ENCODE measurements at regions not wholly inside any gene's neighbourhood (a gene's known extent, or its start where the extent isn't known, plus 50 kb on each side); places are given as distances from the start of the nearest gene placed in this dataset.
"Not testable (repeated sequence)": the region's sequence is repeated elsewhere in the genome, so short reads cannot be mapped to it uniquely, and the experiment has no call there.

DNA sequence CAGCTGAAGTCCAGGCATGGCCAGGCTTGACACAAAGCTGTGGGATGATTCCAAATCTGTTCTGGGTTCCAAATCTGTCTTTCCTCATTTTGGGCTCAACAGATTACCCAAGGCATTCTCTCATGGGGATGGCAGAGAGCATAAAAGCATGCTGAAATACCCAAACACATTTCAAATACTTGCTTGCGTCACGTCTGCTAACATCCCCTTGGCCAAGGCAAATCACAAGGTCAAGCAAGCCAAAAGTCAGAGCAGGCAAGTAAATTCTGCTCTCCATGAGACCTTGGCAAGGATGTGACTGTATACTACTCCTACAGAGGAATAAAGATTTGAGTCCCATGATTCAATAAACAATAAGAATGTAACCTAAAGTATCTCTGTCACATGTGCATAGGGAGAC lies 306.7 kb downstream of the EPB41L4A start:
- DNase-seq, result no peak

DNA sequence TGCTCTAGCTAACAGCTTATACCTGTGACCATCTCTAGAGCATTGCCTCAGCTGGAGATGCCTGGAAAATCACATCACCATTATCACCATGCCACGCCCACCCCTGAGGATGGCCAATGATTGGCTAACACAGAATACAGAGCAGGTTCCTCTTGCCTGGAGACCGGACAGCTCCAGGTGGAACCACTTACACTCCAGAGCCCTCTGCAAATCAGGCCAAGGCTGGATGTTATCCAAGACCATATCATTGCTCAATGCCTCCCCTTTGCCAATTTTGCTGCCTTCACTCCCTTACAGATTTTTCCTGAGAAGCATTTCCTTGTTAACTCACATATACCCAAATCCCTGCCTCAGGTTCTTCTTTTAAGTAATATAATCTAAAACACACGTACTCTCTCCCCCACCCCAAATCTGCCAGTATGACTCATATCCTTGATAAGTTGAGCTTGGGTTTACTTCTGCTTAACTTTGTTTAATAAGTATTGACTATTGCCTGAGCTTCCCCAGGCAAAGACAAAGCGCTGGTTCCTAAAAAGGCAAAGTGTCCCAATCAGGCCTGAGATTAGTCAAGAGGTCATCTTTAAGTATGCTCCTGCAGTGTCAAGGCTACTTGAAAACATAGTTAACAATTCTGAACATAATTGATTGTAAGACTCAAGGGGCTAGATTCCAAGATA lies 309.6 kb downstream of the EPB41L4A start:
- DNase-seq, result no peak

DNA sequence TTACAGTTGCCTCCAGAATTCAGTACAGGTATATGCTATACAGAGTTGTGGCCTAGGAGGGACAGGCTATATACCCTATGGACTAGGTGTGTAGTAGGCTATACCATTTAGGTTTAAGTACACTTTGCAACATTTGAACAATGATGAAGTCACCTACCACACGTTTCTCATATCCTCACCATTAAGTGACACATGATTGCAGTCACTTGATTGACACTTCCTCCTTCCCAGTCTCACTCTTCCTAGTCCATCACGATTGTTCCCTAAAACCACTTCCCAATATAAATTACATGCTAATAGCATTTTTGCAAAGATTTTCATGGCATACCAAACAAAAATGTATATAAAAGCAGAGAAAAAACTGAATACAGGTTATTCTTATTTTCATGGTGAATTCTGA lies 312.2 kb downstream of the EPB41L4A start:
- DNase-seq, result no peak

DNA sequence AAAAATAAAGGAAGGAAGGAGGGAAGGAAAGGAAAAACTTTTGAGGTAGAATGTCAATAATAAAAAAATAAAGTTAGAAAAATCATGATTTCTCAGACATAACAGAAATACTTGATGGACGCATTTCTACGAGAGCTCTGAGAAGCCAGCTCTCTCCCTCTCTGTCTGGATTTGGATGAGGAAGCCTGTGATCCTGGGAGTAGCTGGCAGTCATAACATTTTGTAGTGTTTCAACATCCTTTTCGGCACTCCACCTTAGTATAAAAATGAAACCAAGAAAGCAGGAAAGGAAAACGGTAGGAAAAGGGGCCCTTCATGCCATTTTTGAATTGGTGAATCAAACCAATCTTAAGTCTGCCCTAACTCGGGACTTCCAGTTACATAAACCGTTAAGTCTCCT lies 321.3 kb downstream of the EPB41L4A start:
- DNase-seq, result no peak

DNA sequence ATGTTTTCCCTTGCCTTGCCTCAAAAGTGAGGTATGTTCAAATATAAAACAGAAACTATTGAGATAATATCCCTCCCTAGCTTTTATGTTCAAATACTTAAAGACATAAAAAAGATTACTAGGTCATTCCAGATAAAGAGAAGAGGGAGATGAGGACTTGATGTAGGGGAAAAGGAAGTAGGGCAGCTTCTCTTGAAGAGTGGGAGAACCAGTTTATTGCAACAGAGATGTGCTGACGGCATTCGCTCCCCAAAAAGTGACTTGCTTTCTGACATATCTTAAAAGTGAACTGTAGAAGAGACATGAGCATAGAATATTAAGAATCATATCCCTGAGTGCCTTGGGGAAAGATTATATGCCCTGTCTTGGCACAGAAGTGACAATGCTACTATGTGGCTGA lies 330.2 kb upstream of the NREP start:
- no peak for DNase-seq

DNA sequence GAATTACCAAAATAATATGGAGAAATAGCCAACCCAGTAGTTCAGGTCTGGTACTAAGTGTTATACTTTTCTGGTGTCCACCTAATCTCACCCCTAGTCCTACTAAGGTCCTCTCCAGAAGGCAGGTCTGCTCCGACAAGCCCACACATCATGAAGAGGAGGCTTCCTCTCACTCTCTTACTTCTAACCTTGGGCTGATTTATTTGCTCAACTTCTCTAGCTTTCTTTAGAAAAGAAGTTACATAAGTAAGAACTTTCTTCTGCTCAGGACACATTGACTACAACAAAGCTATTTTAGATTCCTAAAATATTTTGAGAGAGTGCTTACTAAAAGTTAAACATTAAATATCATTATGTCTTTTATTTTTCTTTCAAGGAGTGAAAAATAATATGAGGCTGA lies 329.7 kb upstream of the NREP start:
- DNase-seq, result no peak

DNA sequence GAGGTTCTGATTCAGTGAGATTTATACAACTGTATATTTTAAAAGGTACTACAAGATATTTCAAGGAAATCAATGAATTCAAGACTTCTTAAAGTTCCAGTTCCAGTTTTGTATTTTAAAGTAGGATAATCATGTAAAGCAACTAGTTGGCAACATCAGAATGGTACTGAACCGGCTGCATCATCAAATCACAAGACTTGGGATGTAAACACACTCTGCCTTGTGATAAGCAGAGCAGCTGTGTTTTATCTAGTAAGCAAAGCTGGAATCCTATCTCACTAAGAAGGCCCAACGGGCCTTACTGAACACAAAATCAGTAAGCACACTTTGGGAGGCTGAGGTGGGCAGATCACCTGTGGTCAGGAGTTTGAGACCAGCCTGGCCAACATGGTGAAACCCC lies 327.2 kb upstream of the NREP start:
- no peak for DNase-seq

DNA sequence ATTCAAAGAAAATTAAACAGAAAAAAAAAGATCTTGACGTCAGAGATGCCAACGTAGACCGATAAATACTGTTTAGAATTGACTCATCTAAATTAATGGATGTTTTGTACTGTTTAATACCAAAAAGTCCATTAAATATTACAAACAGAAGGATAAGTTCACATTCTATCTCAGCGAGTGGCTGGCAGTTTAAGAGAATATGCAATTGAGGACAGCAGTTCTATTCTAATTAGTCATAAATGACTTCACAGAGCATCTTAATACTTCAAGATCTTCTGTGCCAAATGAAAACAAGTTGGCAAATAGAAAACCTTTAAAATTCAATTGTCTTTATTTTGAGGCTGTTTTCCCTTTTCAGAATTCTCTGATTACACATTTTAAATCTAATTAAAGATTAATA lies 326.6 kb upstream of the NREP start:
- DNase-seq, result no peak

DNA sequence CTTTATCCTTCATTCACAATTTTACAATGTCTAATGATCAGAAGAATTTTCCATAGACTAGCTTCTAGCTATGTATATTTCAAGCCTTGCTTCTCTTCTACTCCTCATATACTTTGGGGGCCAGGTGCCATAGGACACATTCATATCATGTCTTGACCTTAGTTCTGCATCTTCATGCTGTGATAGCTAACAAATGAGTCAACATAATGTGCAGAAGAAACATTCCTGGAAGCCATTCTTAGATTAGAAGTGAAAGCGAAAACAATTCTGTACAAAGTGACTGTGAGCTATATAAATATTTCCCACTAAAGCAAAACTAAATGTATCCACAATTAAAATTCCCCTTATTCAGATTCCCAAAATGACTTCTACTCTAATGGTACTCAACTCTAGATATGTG lies 320.2 kb upstream of the NREP start:
- DNase-seq, result no peak

DNA sequence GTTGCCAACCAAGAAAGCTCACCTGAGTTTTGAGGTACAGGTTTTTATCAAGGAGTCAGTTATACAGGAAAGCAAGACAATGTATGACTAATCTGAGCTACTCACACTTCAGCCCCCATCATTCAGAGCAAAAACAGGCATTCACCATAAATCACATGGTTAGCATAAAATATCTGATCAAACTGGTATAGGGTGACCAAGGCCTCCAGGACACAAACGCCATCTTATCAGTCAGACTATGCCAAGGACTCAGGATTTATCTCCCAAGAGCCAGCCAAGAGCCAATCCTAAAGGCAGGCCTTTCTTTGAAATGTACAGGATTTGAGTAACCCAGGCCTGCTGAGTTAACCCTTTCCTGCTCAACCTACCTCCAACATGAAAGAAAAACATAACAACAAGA lies 313.0 kb upstream of the NREP start:
- DNase-seq, result no peak

DNA sequence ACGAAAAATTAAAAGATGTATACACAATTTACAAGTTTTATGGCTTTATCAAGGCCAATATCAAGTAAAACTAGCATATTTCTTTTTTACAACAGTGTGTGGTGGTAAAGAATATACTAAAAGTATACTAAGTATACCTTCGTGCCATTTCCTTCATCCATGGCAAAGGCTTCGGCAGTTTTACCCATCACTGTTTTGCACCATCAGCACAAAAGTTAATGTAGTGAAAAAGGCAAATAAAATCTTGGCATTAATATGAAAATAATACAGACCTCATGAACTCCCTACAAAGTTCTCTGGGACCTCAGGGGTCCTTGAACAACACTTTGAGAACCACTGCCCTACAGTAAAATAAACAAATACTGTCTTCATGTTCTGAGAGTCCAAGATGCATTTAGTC lies 312.3 kb upstream of the NREP start:
- DNase-seq, result no peak

DNA sequence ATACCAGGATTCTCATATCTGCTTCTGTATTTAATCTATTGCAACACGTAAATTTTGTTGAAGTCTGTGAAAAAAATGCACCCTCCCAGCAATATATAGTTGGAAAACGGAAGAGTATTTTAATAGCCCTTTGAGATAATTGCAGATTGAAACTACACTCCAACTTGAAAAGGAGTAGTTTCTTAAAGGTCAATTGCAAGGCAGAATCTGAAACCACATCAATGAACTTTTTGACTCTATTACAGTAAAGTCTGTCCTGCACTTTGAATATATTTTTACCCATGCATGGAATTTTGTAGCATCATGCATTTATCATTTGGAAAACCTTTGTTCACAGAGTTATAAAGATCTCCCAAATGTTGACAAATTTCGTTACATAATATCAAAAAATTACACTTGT lies 311.6 kb upstream of the NREP start:
- no peak for DNase-seq

DNA sequence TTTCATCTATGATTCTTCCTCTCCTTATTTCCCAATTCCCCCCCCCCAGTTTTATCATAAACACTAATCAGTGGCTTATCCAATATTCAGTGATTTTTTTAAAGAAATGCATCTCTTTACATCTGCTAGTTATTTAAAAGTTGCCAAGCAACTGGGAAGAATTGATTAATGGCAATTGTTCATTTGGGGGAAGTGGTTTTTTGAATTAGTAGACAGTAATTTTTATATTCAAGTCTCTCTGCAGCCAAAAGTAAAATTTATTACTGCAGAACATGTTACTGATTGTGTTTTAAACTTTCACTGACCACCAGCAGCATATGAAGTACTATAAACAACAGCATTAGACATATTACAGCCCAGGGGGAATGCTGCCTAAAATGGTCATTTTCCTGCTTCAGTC lies 308.8 kb upstream of the NREP start:
- no peak for DNase-seq

DNA sequence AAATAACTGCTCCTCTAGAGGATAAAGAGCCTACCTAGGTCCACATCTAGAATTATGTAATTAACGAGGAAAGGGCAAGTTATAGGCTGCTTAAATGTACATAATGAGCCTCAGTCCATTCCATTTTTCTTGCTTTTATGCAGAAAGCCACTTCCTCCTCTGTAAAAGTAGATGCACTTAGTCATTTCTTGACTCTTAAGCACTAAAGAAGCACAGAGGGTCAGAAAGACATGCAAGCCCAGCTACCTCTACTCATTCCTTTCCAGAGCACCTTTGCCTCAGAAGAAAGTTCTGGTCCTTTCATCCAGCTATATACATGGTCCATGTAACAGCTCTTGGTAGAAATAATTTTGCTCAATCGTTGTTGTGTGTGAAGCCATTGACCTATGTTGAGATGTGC lies 308.0 kb upstream of the NREP start:
- no peak for DNase-seq

DNA sequence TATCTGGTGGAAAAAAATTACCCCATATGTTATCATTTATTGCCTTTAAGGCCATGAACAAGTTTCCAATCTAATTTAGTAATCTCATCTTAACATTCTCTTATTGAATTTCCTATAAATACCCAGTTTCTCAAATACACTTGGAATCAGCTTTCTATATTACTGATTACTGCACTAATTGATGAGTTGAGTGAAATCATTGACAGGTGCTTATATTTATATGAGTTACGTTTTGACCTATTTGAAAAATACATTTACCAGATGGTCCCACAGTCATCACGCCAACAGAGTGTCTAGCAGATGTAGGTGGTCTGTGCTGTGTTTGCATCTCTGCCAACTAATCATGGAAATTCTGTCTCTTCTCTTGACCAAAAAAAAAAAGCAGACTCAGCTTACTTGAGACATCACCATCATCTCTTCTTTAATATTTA lies 307.3 kb upstream of the NREP start:
- DNase-seq, result peak; percentile 38

DNA sequence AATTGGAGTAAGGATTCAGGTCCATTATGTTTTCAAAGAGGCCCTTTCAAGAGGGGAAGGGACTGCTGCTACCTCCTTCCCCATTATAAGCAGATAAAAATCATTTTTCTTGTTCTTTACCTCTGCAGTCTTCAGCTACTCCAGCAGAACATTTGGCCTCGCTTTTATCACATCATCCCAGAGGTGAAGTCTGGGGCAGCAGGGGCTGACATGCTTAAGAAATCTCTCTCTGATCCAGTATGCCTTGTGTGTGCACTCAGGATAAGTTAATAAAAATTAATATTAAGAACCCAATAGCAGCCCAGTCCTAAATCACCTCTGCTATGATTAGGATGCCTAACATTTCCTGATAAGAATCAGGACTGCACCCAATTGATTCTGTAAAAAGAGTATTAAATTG lies 306.9 kb upstream of the NREP start:
- no peak for DNase-seq

DNA sequence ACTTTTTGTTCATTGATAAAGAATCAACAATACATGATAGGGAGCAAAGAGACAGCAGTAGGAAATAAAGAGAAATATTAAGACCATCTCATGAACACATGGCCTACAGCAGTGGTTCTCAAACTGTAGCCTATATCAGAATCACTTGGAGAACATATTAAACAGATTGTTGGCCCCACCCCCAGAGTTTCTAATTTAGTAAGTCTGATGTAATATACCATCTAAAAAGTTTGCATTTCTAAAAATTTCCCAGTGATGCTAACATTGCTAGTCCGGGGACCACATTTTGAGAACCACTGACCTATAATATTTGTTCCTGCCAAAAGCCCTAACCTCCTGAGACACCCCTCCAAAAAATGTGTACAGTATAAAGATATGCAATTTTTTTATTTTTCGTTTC lies 306.2 kb upstream of the NREP start:
- no peak for DNase-seq

DNA sequence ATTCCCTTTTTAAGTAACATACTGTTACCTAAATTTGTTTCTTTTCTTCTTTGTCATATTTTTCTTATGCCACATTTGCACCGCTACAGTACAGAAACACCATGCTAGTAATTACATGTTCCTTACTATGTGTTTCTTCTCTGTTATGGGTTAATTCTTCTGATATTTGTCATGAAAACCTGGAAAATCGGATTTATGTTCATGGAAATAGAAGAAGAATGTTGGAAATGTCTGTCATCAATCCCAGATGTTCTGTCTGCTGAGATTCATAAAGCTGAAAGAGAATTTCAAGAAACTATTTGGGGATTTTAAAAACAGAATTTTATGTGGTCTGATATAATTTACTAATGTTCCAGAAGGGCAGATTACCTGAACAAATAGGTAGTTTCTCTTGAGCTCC lies 305.2 kb upstream of the NREP start:
- DNase-seq, result no peak

DNA sequence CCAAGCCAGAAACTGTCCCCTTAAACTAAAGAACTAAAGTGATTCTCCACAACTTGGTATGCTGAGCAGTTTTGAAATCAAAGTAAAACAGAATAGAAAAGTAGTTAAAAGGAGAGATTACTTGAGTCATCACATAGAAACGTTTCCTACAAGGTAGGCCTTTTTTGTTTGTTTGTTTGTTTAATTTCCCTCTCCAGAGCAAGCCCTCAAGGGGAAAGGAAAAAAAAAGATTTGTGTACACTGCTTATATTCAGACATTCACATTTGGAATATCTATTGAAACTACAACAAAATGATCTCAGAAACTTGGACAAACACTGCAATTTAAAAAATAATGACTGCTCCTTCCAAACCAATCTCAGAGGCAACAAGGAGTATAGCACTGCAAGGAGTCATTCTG lies 304.7 kb upstream of the NREP start:
- no peak for DNase-seq

DNA sequence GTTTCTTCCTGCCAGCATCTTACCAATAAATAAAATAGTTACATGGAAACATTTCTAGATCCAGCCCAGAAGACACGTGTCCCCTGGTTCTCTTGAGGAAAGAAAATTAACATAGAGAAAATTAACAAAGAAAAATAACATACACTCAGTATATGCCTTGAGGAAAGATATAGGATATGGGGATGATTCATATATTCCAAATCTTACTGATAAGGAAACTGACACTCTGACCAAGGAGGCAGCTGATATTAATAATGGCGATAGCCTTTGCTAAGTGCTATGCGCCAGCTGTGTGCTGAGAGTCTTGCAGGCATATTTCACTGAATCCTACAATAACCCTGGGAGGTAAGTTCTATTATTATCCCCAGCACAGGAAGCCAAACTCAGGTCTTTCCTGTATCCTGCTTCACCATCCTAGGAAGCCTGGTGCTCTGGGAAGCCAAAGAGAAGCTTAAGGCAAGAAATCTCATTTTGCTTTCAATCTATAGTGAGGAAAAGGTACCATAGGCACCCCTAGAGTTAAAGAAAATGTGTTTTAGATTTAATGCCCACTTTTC lies 302.7 kb upstream of the NREP start:
- no peak for DNase-seq

DNA sequence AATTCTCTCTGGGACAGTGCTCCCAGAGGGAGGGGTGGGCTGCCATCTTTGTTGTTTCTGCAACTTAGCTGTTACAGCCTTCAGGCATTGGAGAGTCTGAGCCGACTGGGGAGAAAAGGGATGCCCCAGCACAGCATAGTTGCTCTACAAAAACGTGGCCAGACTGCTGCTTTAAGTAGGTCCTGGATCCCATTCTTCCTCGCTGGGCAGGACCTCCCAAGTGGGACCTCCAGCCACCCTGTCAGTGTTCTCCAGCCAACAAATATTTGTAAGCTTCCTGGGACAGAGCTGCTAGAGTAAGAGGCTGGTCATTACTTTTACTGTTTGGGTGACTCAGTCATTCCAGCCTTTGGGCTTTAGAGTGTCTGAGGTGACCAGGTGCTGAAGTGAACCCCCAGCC lies 292.7 kb upstream of the NREP start:
- no peak for DNase-seq

DNA sequence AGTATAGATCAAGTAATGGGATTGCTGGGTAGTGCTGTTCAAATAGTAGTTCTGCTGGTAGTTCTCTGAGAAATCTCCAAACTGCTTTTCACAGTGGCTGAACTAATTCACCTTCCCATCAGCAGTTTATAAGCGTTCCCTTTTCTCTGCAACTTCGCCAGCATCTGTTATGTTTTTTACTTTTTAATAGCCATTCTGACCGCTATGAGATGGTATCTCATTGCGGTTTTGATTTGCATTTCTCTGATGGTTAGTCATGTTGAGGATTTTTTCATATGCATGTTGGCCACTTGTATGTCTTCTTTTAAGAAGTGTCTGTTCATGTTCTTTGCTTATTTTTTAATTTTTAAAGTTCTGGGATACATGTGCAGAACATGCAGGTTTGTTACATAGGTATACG lies 279.2 kb upstream of the NREP start:
- no peak for DNase-seq

DNA sequence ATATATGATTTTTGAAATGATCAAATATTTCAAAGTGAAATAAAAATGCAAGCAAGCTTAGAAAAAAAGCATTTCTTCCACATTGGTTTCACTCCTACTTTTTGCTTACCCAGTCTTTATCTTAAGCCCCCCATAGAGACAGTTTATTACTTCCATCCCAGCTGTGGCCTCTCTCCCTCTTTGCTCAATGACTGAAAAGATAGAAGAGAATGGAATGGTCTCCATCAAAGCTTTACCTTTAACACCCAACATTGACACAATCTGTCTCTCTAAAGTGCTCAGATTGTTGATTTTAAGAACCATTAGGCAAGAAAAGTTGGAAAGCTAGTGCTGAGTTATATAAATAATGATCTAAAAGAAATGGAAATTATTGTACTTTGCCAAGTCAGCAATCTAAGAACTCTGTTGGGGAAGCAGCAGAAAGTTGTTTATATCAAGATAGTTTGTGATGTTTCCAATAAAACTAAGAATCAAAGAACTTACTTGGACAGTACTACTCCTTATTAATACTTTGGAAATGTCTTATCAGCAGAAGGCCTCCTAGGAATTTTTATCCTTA lies 277.5 kb upstream of the NREP start:
- DNase-seq, result no peak

DNA sequence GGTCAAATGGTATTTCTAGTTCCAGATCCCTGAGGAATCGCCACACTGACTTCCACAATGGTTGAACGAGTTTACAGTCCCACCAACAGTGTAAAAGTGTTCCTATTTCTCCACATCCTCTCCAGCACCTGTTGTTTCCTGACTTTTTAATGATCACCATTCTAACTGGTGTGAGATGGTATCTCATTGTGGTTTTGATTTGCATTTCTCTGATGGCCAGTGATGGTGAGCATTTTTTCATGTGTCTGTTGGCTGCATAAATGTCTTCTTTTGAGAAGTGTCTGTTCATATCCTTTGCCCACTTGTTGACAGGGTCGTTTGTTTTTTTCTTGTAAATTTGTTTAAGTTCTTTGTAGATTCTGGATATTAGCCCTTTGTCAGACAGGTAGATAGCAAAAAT lies 269.9 kb upstream of the NREP start:
- DNase-seq, result not testable (repeated sequence)

DNA sequence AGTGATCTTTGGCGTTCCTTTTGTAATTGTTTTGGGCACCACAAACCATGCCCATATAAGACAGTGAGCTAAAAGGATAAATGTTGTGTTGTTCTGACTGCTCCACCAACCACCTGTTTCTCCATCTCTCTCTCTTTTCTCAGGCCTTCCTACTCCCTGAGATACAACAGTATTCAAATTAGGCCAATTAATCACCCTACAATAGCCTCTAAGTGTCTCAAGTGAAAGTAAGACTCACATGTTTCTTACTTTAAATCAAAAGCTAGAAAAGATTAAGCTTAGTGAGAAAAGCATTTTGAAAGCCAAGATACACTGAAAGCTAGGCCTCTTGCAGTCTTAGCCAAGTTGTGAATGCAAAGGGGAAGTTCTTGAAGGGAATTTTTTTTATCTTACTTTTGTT lies 268.8 kb upstream of the NREP start:
- DNase-seq, result no peak

Data from NCI-H1694 (cell line).